ENCODE measurements at regions not wholly inside any gene's neighbourhood (a gene's known extent, or its start where the extent isn't known, plus 50 kb on each side); places are given as distances from the start of the nearest gene placed in this dataset.

GRCh38 chr5:148910216-148910615, 83.8 kb downstream of the ADRB2 start (continued):
- TF ChIP-seq RCOR1 (IDR thresholded peaks at IDR 0.05; ENCODE audit: low read length) = no peak

- H4K20me1 ChIP-seq (ENCODE audit: insufficient read depth) = no peaks in the 10 kb centered on the region
- ChIA-PET POLR2A (no interaction called here), CTCF (interaction anchor here (0.7 to 2.0 kb wide), 3 partner anchors 11 to 125 kb away, joined by 3 to 9 read pairs (median 4); no protein-coding TSS in a partner anchor)
- no peak overlapping the region for H3K27ac ChIP-seq (ENCODE audit: low read depth in 2 of 2, low read length in 1 of 2)
- H3K36me3 ChIP-seq (replicated peaks in 1 of 2; ENCODE audit: control insufficient read depth in 1 of 2, insufficient read depth in 2 of 2, low read length in 1 of 2) = no peaks in the 10 kb centered on the region
- no peak overlapping the region for H2AFZ ChIP-seq (ENCODE audit: low read depth)
- H3K9me3 ChIP-seq = no peaks in the 10 kb centered on the region
- H3K4me3 ChIP-seq (ENCODE audit: low read depth in 2 of 2, low read length in 1 of 2) = no peak overlapping the region
- peak; percentile 50 for TF ChIP-seq NFIC (IDR thresholded peaks at IDR 0.05; ENCODE audit: borderline replicate concordance)
- no peak for TF ChIP-seq MEF2A (IDR thresholded peaks at IDR 0.05; ENCODE audit: borderline replicate concordance, low read depth)
- TF ChIP-seq SMC3 (IDR thresholded peaks at IDR 0.05; ENCODE audit: low read depth, low read length) = no peak
- no peaks in the 10 kb centered on the region for H3K27me3 ChIP-seq (ENCODE audit: insufficient read depth)
- no peak for DNase-seq
- H3K4me1 ChIP-seq (ENCODE audit: control insufficient read depth in 1 of 2, insufficient read depth in 2 of 2, low read depth in 1 of 2, low read length in 1 of 2) = peaks cover 0 to 34% of the 10 kb centered on the region in 2 experiments; a peak in 3 of 4 replicates
- H3K9ac ChIP-seq = no peak overlapping the region
- no peaks in the 10 kb centered on the region for H3K9me2 ChIP-seq
- H3F3A ChIP-seq (replicated peaks; ENCODE audit: insufficient read depth) = peaks cover 36% of the 10 kb centered on the region
- 88% methylated on average over 3 of the region's 8 CpGs for WGBS (ENCODE audit: low lambda C conversion rate)
- no peaks in the 10 kb centered on the region for H3K79me2 ChIP-seq (ENCODE audit: insufficient read depth)
- H3K4me2 ChIP-seq = no peak overlapping the region
Measured at GRCh38 chr5:148910686-148911361, 84.4 kb downstream of the ADRB2 start.

DNA sequence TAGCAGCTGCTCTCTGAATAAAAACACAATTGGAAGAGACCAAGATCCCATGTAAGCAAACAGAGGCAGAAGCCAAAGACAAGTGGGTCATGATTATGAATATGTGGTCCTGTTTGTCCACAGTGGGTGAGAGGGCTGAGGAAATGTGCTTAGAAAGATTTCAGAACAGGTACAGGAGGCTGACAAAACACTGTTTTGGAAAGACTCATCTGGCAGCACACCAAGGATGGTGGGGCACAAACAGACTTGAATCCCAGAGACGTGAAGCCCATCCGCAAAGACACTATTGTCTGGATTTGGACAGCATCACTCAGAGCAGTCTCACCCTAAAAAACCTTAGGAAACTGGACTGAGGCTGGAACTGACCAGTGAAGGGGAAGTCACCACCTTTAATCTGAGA, 85.0 kb downstream of the ADRB2 start:
- Histone ChIP-seq H3K4me2 (no peak overlapping the region), H4K20me1 (ENCODE audit: insufficient read depth) (no peaks in the 10 kb centered on the region), H3K9me2 (no peaks in the 10 kb centered on the region), H3K9me3 (no peaks in the 10 kb centered on the region), H3K79me2 (ENCODE audit: insufficient read depth) (no peaks in the 10 kb centered on the region), H3K4me3 (ENCODE audit: low read depth in 2 of 2, low read length in 1 of 2) (no peak overlapping the region), H2AFZ (ENCODE audit: low read depth) (no peak overlapping the region), H3K36me3 (replicated peaks in 1 of 2; ENCODE audit: control insufficient read depth in 1 of 2, insufficient read depth in 2 of 2, low read length in 1 of 2) (no peaks in the 10 kb centered on the region), H3K9ac (no peak overlapping the region), H3K27ac (ENCODE audit: low read depth in 2 of 2, low read length in 1 of 2) (peak overlapping the region in 1 of 2 experiments; percentile 96; a peak in 1 of 4 replicates), H3K4me1 (ENCODE audit: control insufficient read depth in 1 of 2, insufficient read depth in 2 of 2, low read depth in 1 of 2, low read length in 1 of 2) (peaks cover 0 to 34% of the 10 kb centered on the region in 2 experiments; a peak in 3 of 4 replicates), H3K27me3 (ENCODE audit: insufficient read depth) (no peaks in the 10 kb centered on the region), H3F3A (replicated peaks; ENCODE audit: insufficient read depth) (peaks cover 36% of the 10 kb centered on the region)
- TF ChIP-seq GABPA (IDR thresholded peaks at IDR 0.05; ENCODE audit: low read depth) (no peak), USF2 (IDR thresholded peaks at IDR 0.05; ENCODE audit: borderline replicate concordance, low read depth, low read length) (no peak), TAF1 (IDR thresholded peaks at IDR 0.05; ENCODE audit: borderline replicate concordance, low read depth, low read length) (no peak), FOXJ3 (CRISPR knock-in tag; IDR thresholded peaks at IDR 0.05) (no peak), TCF12 (IDR thresholded peaks at IDR 0.05) (no peak), ELF1 (IDR thresholded peaks at IDR 0.05) (no peak), EZH2phosphoT487 (IDR thresholded peaks at IDR 0.05; ENCODE audit: borderline replicate concordance, low read depth) (no peak), SIN3A (IDR thresholded peaks at IDR 0.05; ENCODE audit: borderline replicate concordance, low read depth, low read length) (no peak), EP300 (IDR thresholded peaks at IDR 0.05; ENCODE audit: borderline replicate concordance in 1 of 2, low read depth in 1 of 2, low read length in 1 of 2) (no peak), MAX (IDR thresholded peaks at IDR 0.05; ENCODE audit: low read depth) (no peak), CTCF (IDR thresholded peaks at IDR 0.05) (no peak), RAD21 (IDR thresholded peaks at IDR 0.05; ENCODE audit: low read length) (no peak), CHD2 (IDR thresholded peaks at IDR 0.05; ENCODE audit: low read length, partially characterized antibody) (no peak), RCOR1 (IDR thresholded peaks at IDR 0.05; ENCODE audit: low read length) (no peak), RXRA (IDR thresholded peaks at IDR 0.05; ENCODE audit: borderline replicate concordance, low read depth) (no peak)
- no peak for DNase-seq
- WGBS (ENCODE audit: low lambda C conversion rate) = 88% methylated on average over 2 of the region's 2 CpGs
- ChIA-PET POLR2A (no interaction called here), CTCF (interaction anchor here (0.9 to 2.0 kb wide), 4 partner anchors 12 to 203 kb away, joined by 4 to 9 read pairs (median 5); no protein-coding TSS in a partner anchor)
